Psoas muscle (tissue), 7 donors: ENCODE measurements at regions not wholly inside any gene's neighbourhood (a gene's known extent, or its start where the extent isn't known, plus 50 kb on each side); places are given as distances from the start of the nearest gene placed in this dataset.
"Not testable (repeated sequence)": the region's sequence is repeated elsewhere in the genome, so short reads cannot be mapped to it uniquely, and the experiment has no call there.

Experiments used
- ATAC-seq, 4 donors: fragments of 200-7000 bp; cut with Tn5 transposase; one replicate each; pipeline ENCODE4 v1.9.1; 2020; ENCODE audit warnings: moderate library complexity in 3 of 4, mild to moderate bottlenecking in 2 of 4
- DNase-seq, 2 donors: peaks; one replicate each; pipeline ENCODE4 v3.0.0-alpha.2; 2020
- H3K27ac ChIP-seq: fragments of 200-600 bp; one replicate; pipeline ENCODE4 v1.8.0; 2022
- H3K27me3 ChIP-seq, 3 donors: fragments of 200-600 bp in 1 of 3; one replicate each; pipeline versions ENCODE4 v1.6.1 to v1.8.0; 2013 to 2022; ENCODE audit warnings: low read length in 2 of 3, mild to moderate bottlenecking in 2 of 3, moderate library complexity in 1 of 3; ENCODE audit not compliant: insufficient read depth in 3 of 3
- H3K36me3 ChIP-seq, 2 donors: fragments of 200-600 bp in 1 of 2; one replicate each; pipeline versions ENCODE4 v1.6.1 to v1.8.0; 2013 to 2022; ENCODE audit warnings: low read depth in 1 of 2, mild to moderate bottlenecking in 1 of 2, moderate library complexity in 1 of 2; ENCODE audit not compliant: insufficient read depth in 1 of 2
- H3K4me1 ChIP-seq: fragments of 200-600 bp; one replicate; pipeline ENCODE4 v1.8.0; 2022
- H3K4me3 ChIP-seq: fragments of 200-600 bp; one replicate; pipeline ENCODE4 v1.8.0; 2022; ENCODE audit warnings: mild to moderate bottlenecking
- H3K9me3 ChIP-seq: fragments of 200-600 bp; one replicate; pipeline ENCODE4 v1.8.0; 2022
- WGBS, 3 donors: extraction: QIAGEN DNeasy Blood & Tissue Kit; methylation state at CpG; one replicate each; pipeline versions ENCODE4 v1.1.6 to v1.1.7; 2013; 5-methylcytosine and 5-hydroxymethylcytosine counted together
- intact Hi-C, 2 donors: fragments of 100-400 bp; cut with DNase I; formaldehyde crosslinking; loops; one replicate each; pipeline versions ENCODE4 v1.11.0 to v1.14.2; 2022
- TF ChIP-seq, protein P1 (sequence below): fragments of 200-600 bp; IDR thresholded peaks from one replicate; pipeline ENCODE4 v1.8.0; 2022; ENCODE audit warnings: antibody characterized with exemption
- donor health status: healthy with polysubstance abuse.
- donor health status: DM: no; HTN: no; CAD: no; lungs with moderate emphysema.
- donor health status: Bipolar disorder and iron deficiency.
- donor health status: healthy.
- donor health status: DM: yes; HTN: yes; CAD: no.
- donor health status: DM: no; HTN: no; CAD: no.
- donor health status: DM: yes; HTN: yes; CAD: no.

DNA sequence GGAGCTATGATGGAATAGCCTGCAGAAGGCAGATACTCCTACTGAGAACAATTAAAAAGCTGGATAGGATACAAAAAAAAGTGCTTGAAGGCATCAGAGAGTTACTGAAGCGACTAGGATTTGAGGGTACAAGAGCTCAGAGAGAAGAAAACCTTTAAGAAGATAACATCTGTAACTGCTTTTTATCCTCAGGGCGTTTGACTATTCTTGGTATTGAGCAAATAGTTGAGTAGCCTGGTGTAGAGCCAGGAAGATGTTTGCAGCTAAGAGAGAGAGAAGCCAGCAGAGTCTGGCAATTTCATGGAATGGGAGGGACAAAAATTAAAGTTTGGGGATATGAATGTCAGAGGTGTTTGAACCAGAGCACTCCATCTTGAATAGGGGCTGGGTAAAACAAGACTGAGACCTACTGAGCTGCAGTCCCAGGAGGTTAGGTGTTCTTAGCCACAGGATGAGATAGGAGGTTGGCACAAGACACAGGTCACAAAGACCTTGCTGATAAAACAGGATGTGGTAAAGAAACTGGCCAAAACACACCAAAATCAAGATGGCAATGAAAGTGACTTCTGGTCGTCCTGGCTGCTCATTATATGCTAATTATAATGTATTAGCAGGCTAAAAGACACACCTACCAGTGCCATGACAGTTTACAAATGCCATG lies 428.8 kb downstream of the SH2D4B start:
- TF ChIP-seq, protein P1, sequence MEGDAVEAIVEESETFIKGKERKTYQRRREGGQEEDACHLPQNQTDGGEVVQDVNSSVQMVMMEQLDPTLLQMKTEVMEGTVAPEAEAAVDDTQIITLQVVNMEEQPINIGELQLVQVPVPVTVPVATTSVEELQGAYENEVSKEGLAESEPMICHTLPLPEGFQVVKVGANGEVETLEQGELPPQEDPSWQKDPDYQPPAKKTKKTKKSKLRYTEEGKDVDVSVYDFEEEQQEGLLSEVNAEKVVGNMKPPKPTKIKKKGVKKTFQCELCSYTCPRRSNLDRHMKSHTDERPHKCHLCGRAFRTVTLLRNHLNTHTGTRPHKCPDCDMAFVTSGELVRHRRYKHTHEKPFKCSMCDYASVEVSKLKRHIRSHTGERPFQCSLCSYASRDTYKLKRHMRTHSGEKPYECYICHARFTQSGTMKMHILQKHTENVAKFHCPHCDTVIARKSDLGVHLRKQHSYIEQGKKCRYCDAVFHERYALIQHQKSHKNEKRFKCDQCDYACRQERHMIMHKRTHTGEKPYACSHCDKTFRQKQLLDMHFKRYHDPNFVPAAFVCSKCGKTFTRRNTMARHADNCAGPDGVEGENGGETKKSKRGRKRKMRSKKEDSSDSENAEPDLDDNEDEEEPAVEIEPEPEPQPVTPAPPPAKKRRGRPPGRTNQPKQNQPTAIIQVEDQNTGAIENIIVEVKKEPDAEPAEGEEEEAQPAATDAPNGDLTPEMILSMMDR = no peak
- H3K4me3 ChIP-seq = no peak overlapping the region
- DNase-seq (no peak), ATAC-seq (no peak)
- H3K36me3 ChIP-seq = no peaks in the 10 kb centered on the region
- intact Hi-C loops = no loop called here
- H3K27ac ChIP-seq = no peak overlapping the region
- no peaks in the 10 kb centered on the region for H3K27me3 ChIP-seq
- H3K9me3 ChIP-seq = no peaks in the 10 kb centered on the region
- H3K4me1 ChIP-seq = no peaks in the 10 kb centered on the region
- 51 to 55% (median 54%) methylated on average over 3 of the region's 3 CpGs for WGBS, 3 donors

DNA sequence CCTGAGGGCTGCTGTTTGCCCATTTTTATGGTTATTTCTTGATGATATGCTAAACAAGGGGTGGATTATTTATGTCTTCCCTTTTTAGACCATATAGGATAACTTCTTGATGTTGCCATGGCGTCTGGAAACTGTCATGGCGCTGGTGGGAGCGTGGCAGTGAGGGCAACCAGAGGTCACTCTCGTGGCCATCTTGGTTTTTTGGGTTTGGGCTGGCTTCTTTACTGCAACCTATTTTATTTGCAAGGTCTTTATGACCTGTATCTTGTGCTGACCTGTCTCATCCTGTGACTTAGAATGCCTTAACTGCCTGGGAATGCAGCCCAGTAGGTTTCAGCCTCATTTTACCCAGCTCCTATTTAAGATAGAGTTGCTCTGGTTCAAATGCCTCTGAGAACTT lies 429.7 kb downstream of the SH2D4B start:
- 77 to 85% (median 77%) methylated on average over 4 of the region's 4 CpGs for WGBS, 3 donors
- H3K27me3 ChIP-seq, intact Hi-C loops, H3K36me3 ChIP-seq, H3K27ac ChIP-seq, H3K9me3 ChIP-seq, ATAC-seq, DNase-seq, H3K4me3 ChIP-seq, H3K4me1 ChIP-seq: not testable (repeated sequence)

DNA sequence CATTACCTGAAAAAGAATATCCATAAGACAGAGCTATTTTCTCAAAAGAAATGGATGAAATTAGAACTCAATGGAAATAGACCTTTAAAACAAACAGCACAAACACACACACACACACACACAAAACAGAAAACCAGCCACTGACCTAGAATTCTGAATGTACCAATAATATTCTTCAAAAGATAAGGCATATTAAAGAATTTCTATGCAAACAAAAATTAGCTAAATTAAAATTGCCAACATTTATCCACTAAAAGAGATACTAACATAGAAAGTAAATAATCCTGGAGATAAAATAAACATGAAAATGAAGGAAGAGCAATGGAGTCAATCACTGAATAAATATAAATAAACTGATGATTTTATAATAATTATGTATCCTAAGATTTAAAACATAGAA lies 431.2 kb downstream of the SH2D4B start:
- Histone ChIP-seq H3K4me3 (no peak overlapping the region), H3K27ac (no peak overlapping the region), H3K4me1 (no peaks in the 10 kb centered on the region), H3K27me3 (no peaks in the 10 kb centered on the region), H3K36me3 (no peaks in the 10 kb centered on the region), H3K9me3 (no peaks in the 10 kb centered on the region)
- TF ChIP-seq, protein P1 = no peak
- intact Hi-C loops = no loop called here
- no peak for DNase-seq
- no peak for ATAC-seq

DNA sequence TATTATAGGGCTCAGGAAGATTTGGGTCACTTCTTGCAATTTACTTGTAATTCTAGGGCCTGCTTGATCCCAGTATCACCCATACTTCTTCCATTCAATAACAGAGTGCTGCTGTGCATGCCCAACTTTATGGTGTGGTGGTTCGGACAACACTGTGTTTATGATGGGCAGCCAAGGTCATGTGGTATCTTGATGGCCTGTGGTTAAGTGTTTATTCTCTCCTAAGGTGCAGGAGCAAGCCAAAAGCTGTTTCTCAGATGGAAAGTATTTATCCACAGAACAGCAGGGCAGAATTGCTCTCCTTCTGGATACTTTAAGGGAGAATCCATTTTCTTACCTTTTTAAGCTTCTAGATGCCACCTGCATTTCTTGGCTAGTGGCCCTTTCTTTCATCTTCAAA lies 433.8 kb downstream of the SH2D4B start:
- Histone ChIP-seq H3K4me3 (no peak overlapping the region), H3K9me3 (no peaks in the 10 kb centered on the region), H3K27me3 (no peaks in the 10 kb centered on the region), H3K4me1 (no peaks in the 10 kb centered on the region), H3K27ac (no peak overlapping the region), H3K36me3 (no peaks in the 10 kb centered on the region)
- DNase-seq (no peak), ATAC-seq (no peak)
- WGBS, 3 donors = 72 to 81% (median 74%) methylated on average over 1 of the region's 1 CpG
- TF ChIP-seq, protein P1 = no peak
- intact Hi-C loops = no loop called here

DNA sequence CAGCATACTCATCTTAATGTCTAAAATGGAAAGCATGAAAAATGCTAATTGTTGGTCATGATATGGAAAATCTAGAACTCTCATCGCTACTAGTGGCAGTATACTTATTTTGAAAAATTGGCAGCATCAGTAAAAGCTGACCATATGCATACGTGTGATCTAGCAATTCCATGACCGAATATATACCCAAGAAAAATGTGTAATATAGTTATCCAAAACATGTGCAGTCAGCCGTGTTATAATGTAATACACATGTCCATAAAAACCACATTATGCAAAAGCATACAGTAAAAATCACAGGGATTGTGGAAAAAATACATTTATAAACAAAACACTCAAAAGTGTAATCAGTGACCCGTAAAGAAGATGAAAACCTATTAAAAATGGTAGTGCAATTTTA lies 439.0 kb downstream of the SH2D4B start:
- Histone ChIP-seq H3K36me3 (no peaks in the 10 kb centered on the region), H3K27me3 (no peaks in the 10 kb centered on the region), H3K4me1 (no peaks in the 10 kb centered on the region), H3K9me3 (no peaks in the 10 kb centered on the region), H3K27ac (no peak overlapping the region), H3K4me3 (no peak overlapping the region)
- 81 to 85% (median 85%) methylated on average over 5 of the region's 5 CpGs for WGBS, 3 donors
- TF ChIP-seq, protein P1 = no peak
- DNase-seq (no peak), ATAC-seq (no peak)
- intact Hi-C loops = no loop called here
